Colon (tissue), 2 donors: ENCODE measurements at regions not wholly inside any gene's neighbourhood (a gene's known extent, or its start where the extent isn't known, plus 50 kb on each side); places are given as distances from the start of the nearest gene placed in this dataset.

Experiments
- FAIRE-seq: peaks from 2 replicates; lab custom pipeline; 2012; peaks lifted over from hg19 to GRCh38; lab: Jason Lieb, UNC
- donor health status: control.
- donor health status: control.

DNA sequence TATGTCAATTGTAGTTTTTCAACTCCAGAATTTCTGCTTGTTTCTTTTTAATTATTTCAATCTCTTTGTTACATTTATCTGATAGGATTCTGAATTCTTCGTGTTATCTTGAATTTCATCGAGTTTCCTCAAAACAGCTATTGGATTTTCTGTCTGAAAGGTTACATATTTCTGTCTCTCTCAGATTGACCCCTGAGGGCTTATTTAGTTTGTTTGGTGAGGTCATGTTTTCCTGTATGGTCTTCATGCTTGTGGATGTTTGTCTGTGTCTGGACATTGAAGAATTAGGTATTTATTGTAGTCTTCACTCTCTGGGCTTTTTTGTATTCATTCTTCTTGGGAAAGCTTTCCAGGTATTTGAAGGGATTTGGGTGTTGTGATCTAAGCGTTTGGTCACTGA lies 85.6 kb downstream of the SNAPC1 start:
- FAIRE-seq, result no peak

DNA sequence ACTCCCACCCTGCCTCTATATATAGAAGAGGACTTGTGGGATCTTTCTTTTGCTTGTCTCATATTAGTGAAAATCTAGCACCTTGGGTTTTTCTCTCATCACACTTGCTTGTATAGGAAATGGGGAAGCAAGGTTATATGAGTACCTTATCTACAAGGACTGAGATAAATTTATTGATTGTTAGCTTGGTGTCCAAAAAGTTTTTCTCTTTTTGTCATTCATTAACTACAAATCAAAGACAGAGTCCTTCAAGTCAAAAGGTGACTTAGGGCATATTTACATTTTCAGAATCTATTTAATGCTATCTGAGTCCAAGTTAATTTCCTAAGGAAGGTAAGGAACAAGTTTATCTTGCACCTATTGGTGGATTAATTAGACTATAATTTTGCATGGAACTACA lies 92.7 kb downstream of the SNAPC1 start:
- no peak for FAIRE-seq

DNA sequence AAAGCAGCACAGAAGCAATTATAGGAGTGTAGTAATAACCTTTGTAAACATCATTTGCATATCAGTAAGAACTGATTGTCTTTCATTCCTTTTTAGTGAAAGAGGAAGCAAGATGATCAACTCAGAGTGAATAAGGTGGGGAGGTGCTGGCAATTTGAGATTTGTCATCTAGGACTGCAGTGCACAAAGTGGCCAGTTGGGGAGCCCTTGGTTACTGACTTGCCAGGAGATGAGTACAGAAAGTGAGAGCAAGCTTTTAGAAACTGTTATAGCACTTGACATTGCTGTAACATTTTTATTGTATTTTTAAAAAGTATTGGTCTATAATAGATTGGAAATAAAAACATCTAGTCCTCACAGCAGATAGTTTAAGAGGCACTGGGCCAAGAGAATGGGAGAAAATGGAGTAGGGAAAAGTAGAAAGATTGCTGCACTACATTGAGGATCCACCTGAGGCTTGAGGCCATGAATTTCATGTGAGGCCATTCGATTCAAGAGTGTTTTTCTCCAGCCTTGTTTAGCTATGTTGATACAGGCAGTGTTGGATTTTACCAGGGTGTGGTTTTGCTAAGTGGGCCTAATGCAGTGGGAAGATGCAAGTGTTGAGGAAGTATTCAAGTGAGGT lies 98.2 kb downstream of the SNAPC1 start:
- no peak for FAIRE-seq

DNA sequence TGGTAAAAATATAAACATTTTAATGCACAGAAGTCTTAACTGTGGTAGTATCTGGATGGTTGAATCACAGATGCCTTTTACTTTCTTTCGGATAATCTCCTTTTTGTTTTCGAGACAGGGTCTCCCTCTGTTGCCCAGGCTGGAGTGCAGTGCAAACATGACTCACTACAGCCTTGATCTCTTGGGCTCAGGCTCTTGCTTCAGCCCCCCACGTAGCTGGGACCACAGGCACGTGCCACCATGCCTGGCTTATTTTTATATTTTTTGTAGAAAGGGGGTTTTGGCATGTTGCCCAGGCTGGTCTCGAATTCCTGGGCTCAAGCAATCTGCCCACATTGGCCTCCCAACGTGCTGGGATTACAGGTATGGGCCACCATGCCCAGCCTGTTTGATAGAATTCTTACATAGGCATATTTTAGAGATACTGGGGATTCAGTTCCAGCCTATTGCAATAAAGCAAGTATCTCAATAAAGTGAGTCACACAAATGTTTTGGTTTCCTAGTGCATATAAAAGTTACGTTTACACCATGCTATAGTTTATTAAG lies 99.2 kb downstream of the SNAPC1 start:
- FAIRE-seq, result no peak

DNA sequence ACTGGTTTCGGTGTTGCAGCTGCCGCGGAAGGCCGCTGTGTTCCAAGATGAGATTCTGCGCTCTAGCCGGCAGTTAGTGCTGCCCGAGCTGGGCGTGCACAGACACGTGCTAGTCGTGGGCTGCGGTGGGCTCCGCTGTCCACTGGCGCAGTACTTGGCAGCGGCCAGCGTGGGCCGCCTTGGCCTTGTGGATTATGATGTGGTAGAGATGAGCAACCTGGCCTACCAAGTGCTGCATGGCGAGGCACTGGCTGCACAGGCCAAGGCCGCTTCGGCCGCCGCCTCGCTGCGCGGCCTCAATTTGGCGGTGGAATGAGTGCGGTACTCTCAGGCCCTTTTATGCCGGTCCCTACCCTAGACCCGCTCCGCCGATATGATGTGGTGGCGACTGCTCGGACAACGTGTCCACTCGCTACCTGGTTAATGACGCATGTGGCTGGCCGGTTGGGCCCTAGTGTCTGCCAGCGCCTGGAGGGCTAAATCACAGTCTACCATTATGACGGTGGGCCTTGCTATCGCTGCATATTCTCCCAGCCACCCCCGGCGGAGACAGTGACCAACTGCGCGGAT lies 102.2 kb downstream of the SNAPC1 start:
- no peak for FAIRE-seq

DNA sequence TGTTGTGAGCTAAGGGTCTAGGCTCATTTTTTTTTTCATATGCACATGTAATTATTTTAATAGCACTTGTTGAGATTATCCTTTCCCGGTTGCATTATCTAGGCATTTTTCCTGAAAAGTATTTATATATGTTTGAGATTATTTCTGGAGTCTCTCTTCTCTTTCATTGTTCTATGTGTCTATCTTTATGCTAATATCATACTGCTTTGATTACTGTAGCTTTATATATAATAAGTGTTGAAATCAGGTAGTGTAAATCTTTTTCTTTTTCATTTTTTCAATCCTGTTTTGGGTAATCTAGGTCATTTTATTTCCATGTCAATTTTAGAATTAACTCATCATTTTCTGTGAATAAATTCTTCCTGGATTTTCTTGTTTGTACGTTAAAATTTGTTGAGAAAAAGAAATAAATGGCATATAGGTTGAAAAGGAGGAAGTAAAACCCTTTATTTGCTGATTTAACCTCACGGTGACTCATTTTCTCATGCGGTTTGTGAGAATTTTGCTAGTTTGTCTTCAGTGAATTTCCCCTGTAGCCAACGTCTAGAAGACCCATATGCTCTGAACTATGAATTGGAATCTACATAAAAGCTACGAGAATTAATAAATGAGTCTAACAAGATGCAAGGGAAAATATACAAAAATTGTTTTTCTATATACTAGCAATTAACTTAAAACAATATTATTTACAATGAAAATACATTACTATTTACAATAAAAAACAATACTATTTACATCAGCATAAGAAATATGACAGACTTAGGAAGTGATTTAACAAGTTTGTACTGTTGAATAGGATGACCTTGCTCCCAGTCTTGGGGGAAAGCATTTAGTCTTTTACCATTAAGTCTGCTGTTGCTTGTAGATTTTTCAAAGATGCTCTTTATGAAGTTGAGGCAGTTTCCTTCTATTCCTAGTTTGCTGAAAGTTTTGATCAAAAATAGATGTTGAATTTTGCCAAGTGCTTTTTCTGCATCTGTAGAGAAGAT lies 105.0 kb downstream of the SNAPC1 start:
- no peak for FAIRE-seq

DNA sequence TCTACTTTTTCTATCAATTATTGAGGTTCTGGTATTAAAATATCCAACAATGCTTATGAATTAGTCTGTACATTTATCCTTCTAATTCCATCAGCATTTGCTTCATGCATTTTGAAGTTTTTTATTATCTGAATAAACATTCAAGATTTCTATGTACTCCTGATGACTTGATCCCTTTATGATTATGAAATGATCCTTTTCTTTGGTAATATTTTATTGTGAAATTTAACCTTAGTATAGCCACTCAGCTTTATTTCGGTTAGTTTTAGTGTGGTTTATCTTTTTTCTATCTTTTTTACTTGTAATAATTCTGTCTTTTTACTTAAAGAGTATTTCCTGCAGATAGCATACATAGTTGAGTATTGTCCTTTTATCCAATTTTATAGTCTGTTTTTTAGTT lies 106.6 kb downstream of the SNAPC1 start:
- FAIRE-seq, result no peak

DNA sequence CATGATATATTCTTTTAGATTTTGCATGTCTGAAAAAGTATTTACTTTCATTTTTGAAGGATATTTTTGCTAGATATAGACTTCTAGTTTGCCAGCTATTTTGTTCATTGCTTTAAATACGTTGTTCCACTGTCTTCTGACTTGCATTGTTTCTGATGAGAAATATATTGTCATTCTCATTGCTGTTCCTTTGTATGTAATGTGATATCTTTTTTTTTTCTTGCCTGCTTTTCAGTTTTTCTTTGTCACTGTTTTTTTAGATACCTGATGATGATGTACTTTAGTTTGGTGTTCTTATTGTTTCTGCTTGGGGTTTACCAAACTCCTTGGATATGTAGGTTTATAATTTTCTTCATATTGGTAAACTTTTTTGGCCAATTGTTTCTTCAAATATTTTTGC lies 107.9 kb downstream of the SNAPC1 start:
- FAIRE-seq, result no peak

DNA sequence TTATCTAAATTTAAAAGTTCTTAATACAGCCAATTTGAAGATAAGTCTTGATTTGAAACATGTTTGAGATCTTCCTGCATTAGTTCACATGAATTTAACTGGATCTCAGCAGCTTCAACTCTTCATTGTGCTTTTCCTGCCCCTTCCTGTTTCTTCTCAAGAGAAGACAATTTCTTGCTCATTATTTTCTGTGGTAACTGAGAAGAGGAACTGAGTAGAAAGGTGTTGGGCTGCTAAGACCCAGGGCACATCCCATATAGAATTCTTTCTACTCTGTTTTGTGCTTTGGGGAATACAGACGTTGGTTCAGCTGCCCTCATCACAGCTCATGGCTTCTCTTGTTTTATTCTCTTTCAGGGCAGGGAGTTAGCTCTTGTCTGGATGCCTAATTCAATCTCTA lies 110.2 kb downstream of the SNAPC1 start:
- FAIRE-seq, result no peak

DNA sequence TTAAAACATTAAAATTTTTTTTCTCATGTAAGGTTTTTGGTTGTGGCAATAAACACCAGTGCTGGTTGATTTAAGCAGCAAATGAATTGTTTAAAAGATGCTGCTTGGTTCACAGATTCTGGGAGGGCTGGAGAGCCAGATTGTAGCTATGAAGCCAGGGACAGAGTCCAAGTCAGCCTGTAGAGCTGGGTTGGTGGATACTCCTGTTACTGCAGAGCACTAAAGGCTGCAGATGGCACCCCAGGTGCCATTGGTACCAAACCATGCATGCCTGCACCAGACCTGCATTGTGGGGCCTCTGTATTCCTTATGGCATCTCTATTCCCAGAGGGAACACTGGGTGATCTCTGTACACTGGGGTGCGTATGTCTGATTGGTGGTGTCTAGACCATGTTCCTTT lies 113.3 kb downstream of the SNAPC1 start:
- no peak for FAIRE-seq

DNA sequence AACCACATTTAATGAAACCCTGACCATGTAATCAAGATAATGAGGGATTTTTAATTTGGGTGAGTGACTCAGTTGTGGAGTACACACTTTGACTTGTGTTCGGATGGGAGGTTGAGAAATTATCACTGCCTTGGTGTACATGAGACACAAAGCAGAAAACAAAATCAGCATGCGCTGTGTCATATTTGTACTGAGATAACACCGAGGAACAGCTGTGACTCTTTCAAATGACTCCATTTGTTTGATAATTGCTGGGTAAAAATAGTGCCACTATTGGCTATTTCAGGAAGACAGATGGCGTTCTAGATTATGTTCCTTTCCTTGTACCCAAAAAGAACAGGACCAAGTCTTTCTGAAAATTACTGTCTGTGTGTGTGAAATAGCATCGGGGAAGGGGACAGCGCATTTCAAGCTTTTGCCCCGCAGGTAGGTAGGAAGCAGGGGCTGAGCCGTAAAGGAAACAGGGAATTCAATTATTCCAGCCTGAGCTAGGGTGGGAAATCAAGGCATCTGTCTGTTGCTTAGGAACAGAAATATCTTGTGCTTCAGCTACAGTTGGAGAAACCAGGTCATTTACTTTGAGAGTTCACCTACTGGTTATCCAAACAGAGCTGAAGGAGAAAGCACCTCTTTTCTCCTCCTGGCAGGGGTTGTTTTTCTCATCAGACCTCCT lies 114.3 kb downstream of the SNAPC1 start:
- no peak for FAIRE-seq

DNA sequence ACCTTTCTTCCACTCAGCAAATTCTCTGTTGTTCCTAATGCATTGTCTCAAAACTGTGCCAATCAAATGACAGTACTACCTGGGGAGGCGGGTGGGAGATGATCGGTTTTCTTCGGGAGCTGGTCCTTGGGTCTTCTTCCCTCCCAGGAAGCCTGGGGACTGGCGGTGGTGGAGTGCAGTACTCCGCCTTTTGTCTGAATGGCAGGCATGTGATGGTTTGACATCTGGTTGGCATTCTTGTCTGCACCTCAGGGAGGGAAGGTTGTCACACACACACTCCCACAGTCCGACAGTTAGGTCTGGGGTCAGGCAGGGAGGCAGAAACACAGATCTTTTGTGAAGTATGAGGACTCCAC lies 114.8 kb downstream of the SNAPC1 start:
- no peak for FAIRE-seq

DNA sequence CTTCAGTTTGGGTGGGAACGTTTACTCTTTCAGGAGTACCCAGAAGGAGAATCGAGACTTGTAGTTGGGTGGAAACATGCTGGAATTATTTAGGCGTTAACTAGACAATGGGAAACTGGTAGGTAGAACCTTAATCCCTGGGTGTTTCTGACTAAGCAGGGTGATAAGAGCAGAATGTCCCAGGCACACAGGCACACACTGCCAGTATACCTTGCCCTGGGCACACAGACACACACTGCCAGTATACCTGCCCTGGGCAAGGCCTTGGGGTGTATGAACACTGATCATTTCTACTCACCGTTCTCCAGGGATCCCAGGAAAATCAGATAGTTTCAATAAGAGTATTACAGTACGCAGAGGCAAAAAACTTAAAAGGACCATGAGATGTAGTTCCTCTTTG lies 115.5 kb downstream of the SNAPC1 start:
- no peak for FAIRE-seq

DNA sequence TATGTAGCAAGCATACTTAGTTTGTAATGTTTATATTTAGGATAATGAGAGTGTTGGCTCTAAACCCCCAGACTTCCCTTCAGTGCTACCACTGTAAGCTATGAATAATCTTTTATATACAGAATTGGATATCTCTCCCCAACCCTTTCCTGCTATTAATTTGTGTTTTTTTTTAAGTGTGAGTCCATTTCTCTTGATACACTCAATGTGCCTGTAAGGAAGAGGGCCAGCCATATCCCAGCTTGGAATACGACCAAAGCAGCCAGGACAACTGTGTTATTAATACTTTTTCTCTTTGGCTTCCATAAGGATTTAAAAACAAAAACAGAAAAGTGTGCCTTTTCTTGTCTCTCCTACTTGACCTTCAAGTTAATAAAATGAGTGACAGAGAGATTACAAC lies 116.7 kb downstream of the SNAPC1 start:
- no peak for FAIRE-seq

DNA sequence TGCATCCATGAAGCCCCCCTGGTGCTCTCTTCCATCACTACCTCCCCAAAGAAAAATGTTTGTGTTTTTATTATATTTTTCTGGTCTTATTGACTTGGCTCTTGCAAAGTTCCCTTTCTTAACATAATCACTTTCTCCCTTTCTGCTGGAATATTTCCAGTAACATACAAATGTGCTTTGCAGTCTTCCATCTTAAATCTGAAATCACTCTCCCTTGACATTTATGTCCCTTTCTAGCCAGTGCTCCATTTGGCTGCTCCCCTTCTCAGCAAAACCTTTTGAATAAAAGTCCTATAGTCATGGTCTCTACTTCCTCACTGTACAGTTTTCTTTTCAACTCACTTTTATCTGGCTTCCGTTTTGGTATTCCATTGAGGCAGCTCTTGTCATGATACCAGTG lies 118.8 kb downstream of the SNAPC1 start:
- no peak for FAIRE-seq

DNA sequence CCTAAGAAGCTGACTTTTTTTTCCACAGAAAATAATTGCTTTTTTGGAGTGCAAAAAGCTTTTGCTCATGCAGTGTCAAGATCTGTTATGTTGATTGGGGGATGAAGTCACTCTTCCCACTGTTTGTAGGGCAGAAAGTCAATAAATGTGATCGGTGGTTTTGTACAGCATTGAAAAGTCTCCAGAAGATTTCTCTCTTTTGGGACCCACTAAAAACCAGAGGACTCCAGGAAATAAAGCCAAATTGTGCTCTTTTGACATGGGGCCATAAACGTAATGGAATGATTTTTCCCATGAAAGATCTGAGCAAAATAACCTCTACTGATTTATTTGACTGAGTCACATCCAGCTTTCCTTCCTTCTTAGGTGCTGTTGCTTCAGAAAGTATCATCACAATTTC lies 122.5 kb downstream of the SNAPC1 start:
- no peak for FAIRE-seq

DNA sequence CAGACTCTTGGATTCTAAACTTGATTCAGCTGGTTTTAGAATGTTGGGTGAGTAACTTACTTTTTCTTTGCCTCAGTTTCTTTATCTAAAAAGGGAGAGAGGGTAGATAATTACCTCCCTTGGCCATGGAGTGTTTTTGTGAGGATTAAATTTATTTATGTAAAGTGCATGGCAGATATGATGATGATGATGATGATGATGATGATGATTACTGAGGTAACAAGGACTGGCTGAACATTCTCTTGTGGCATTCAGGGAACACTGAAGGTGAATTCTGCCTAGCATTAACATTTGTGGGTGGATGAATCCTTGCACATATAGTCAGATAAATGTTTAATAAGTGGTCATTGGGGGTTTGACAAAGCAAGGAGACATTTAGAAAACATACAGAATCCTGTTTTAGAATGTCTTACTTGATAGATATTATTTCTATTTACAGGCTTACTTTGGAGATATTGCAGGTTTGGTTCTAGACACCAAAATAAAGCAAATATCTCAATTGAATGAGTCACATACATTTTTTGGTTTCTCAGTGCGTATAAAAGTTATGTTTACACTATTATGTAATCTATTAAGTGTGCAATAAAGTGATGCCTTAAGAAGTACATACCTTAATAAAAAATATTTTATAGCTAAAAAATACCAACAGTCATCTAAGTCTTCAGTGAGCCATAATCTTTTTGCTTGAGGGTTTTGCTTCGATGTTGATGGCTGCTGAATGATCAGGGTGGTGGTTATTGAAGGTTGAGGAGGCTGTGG lies 123.2 kb downstream of the SNAPC1 start:
- FAIRE-seq, result no peak

DNA sequence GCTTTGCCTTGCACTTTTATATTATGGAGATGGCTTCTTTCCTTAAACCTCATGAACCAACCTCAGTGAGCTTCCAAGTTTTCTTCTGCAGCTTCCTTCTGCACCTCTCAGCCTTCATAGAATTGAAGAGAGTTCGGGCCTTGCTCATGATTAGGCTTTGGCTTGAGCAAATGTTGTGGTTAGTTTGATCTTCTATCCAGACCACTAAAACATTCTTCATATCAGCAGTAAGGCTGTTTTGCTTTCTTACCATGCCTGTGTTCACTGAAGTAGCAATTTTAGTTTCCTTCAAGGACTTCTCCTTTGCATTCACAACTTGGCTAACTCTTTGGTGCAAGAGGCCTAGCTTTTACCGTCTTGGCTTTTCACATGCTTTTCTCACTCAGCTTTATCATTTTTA lies 125.4 kb downstream of the SNAPC1 start:
- no peak for FAIRE-seq

DNA sequence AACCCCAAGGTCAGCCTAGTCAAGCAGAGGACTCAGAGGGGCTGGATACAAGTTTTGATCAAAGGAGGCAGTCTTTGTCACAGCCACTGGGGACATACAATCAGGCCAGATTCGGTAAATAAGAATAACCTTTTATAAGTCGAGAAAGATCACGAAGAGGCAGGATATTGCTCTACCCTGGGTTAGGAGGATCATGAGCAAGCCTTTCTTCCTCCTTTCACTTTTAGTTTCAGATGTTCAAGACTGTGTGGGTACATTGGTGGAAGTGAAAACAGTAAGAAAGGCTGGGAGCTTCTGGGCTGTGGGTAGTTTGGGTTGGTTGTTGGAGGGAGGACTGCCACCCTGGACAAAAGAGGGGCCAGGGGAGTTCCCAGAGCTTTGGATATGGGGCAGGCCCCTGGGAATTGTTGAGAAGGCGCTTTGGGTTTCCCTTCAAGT lies 127.7 kb downstream of the SNAPC1 start:
- no peak for FAIRE-seq

DNA sequence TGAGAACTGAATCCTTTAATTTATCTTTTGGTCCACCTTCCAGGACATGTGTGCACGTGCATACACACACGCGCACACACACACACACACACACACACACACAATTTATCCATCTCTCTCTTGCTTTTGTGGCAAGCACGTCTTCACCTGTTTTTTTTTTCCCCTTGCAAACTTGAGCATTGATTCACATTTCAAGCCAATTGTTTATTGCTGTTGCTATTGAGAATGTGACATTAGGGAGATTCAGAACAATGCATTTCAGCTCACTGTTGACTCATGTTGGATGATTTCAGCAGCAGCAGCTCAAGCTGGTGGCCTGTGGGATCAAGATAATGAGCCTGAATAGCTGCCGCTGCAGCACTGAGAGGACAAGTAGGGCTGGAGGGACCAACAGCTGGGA lies 128.9 kb downstream of the SNAPC1 start:
- no peak for FAIRE-seq

DNA sequence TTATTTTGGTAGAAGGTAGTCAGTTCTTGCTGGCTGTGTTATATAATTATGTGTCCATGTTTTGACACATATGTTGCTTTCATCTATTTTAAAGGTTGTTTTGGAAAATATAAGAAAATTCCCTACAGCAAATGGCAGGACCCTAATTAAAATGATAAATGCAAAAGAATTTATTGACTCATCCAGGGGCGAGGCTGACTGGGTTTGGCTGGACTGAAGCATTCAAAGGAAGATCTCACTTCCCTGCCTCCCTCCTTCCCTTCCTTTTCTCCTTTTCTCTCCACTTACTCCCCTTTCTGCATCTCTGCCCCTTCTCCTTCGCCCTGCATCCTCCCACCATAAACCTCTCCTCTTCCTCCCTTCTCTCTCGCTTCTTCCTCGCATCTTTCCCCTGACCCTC lies 129.6 kb downstream of the SNAPC1 start:
- no peak for FAIRE-seq
